AG08395 (cell line): ENCODE measurements at regions not wholly inside any gene's neighbourhood (a gene's known extent, or its start where the extent isn't known, plus 50 kb on each side); places are given as distances from the start of the nearest gene placed in this dataset.

Experiments used
- DNase-seq: peaks from one replicate; pipeline ENCODE4 v3.0.0; 2012; ENCODE audit warnings: mixed read lengths, low spot score

DNA sequence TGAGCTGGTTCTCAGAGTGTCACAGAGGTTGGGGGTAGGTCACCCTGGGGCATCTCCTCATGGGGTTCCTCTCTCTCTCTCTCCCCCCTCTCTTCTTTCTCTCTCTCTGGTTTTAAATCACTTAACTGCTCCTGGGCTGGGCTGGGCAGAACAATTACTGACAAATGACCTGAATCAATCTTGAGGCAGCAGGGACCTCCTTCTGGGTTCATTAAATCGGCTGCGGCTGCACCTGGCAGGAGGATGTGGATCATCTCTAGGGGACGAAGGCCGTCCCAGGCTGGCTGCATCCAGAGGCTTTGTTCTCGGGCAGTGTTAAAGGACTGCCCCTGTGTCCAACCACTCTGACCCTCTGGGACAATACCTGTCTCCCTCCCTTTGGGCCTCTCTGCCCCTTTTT, 143.1 kb downstream of the TLE3 start:
- no peak for DNase-seq

DNA sequence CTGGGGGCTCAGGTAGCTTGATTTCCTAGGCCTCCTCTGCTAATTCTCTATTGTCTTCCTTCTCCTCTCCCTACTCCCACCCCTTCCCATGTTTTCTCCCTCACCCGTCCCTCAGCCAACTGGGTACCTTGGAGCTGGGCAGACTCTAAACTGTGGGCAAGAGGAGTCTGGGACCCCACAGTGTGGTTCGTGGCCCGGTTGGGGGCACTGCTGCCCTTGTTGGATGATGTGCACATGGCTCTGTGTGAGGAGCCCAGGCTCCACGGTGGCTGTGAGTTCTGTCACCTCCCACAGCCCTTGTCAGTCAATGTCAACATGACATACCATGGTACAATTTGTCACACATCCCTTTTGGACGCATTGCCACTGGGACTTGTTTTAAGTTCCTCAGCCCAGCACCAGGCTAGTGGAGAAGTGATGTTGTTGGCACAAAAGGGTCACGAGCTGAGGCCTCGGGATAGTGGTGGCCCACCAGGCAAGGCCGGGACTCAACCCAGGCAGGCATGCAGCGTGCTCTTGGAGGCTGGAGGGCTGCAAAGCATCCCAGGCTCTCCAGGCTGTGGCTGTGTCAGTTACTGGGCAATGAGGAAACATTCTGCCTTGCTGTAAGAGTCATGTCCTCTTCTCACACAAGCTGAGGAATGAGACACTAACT, 142.3 kb downstream of the TLE3 start:
- DNase-seq: no peak

DNA sequence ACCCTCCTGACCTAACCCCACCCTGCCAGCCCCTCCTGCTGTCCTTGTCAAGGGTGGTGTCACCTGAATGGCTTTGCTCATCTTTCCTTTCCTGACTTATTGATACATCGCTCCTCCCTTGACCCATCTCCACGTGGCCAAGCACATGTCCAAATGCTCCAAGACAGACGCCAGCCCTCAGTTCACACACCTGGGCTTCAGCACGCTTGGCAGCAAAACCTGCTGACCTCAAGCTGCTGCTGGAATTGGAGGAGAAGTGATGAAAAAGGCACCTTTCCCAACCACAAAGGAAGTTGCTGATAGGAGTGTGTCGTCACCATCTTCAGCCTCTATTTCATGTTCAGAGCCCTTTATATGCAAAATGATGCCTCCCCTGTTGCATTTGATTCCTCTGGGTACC, 141.3 kb downstream of the TLE3 start:
- no peak for DNase-seq

DNA sequence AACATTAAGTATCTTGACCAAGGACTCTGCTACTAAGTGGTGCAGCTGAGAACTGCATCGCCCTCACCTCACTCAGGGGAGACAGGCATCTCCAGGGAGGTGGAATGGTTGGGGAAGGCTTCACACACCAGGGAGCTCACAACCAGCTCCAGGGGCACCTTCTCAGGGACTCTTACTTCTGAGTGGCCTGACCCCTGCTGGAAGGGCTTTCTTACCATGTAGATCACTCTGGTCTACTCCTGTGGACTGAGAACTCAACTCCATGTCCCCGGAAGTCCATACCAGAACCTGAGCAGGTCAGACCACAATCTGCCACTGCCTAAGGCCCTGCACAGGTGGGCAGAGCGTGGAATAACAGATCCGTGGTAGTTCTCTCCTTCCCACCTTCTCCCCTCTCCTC, 140.5 kb downstream of the TLE3 start:
- DNase-seq: no peak

DNA sequence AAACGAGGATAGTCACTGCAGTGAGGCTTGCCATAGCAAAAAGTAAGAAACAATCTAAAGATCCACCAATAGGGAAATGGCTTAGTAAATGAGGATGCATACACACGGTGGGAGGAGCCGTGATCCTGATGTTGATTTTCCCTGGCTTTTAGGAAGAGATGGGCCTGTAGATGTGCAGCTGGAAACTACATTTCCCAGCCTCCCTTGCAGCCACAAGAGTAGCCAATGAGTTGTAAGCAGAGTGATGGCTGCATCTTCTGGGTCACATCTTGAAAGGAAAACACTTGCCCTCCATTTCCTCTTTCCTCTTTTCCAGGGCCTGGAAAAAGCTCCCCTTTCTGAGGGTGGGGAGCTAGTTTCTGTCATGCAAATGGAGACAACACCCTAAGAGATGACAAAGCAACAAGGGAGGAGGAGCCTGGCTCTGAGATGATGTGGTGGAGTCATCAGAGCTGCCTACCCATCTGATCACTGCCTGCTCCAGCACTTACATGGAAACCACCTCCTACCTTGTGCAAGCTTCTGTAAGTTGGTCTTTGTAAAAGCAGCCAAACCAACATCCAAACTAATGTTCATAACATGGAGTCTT, 139.1 kb downstream of the TLE3 start:
- no peak for DNase-seq

DNA sequence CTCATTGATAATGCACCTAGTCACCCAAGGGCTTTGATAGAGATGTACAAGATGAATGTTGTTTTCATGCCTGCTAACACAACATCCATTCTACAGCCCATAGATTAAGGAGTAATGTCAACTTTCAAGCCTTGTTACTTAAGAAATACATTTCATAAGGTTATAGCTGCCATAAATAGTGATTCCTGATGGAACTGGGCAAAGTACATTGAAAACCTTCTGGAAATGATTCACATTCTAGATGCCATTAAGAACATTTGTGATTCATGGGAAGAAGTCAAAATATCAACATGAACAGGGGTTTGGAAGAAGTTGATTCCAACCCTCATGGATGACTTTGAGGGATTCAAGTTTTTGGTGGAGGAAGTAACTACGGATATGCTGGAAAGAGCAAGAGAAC, 135.2 kb downstream of the TLE3 start:
- no peak for DNase-seq

DNA sequence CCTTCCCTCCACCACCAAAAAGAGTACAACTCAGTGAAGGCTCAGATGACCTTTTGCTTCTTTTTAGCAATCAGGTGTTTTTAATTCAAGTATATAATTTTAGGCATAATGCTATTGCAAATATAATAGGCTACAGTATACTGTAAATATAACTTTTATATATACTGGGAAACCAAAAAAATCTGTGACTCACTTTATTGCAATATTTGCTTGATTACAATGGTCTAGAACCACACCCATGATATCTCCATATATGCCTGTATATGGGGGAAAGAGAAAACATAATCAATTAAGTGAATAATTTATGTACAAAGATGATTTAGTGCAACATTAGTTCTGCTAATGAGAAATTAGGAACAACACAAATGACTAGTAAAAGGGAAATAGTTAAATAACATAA, 134.3 kb downstream of the TLE3 start:
- DNase-seq: no peak

DNA sequence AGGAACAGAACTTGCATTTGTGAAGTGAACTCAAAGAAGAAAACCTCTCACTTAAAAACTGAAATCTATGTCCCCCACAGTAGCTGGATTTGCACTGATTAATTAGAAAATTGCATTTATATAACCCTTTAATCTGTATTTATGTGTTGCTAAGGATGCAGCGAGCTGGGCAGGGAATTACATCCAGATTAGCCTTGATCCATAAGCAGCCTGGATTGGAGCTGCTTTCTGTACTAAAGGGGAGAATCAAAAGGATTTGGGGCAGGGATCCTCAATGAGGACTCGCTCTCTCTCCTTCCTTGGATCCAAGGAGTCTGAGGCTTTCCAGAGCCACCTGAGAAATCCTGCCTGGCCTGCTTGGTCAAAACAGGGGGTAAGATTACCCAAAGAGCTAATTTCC, 125.9 kb downstream of the TLE3 start:
- no peak for DNase-seq

DNA sequence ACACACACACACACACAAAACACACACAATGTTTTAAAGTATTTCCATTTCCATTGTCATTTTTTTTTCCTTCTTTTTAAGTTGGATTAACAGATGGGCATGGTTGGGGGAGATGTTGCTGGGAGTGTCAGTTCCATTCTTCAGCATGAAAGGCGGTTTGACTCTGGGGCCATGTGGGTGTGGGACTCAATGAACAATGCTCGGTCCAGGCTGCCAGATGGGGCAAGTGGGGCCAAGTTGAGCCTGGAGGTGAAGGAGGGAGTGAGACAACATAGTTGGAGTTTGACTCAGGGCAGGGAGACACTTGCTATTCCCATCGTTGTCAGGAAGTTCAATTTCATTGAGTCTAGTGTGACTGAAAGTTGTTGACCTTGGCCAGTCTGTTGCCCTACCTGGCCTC, 125.3 kb downstream of the TLE3 start:
- no peak for DNase-seq

DNA sequence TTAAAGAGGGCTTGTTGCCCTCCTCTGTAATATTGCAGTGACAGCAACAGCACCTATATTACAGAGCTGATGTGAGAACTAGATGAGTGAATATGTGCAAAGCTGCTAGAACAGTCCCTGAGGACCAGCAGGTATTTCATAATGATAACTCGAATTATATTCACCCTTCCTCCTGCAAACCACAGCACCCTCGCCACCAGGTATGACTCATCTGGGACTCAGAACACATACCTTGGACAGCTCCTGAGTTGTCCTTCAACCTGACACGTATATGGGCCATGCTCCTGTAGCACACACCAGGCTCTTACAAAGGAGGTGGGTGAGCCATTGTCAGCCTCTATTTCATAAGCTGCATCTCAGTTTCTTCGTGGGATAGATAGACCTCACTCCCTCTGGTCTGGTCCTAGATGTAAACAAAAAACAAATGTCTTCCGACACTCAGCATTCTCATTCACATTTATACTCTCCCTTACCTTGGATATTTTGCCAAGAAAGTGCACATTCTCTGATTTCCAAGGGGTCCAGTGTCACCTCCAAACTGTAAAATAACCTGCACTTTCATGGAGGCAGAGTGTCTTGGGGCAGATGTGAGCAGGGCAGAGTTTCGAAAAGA, 124.5 kb downstream of the TLE3 start:
- peak; percentile 41 for DNase-seq

DNA sequence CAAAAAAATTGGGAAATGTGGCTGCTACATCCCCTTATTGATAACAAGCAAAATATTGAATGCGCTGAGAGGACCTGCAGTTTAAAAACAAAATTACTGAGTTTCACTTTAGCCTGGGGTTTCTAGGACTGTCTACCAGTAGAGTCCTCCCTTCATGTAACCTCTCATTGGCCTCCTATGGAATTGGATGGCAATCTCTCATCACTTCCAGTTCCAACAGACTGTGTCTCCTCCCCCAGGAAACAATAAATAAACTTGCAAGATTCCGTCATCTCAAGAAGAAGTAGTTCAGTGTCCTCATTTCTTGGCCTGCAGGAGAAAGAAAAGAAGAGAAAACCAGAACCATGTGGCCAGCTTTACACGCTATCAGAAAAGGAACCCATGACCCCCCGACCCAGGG, 123.8 kb downstream of the TLE3 start:
- no peak for DNase-seq

DNA sequence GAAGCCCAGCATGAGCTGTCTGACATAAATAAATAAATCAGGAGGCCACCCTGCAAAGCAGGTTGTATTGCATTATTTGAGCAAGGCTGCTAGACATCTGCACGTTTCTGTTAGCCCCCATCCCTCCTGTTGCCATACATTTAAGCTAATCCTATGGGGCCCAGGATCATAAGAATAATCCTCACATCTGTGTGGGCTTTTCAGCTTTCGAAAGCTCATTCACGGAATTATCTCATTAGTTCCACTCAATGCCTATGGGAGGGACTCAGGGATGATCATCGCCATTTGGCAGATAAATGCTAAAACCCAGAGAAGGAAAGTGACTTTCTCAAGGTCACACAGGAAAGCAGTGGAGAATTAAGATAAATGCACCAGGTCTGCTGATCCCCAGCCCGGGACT, 123.4 kb downstream of the TLE3 start:
- no peak for DNase-seq

DNA sequence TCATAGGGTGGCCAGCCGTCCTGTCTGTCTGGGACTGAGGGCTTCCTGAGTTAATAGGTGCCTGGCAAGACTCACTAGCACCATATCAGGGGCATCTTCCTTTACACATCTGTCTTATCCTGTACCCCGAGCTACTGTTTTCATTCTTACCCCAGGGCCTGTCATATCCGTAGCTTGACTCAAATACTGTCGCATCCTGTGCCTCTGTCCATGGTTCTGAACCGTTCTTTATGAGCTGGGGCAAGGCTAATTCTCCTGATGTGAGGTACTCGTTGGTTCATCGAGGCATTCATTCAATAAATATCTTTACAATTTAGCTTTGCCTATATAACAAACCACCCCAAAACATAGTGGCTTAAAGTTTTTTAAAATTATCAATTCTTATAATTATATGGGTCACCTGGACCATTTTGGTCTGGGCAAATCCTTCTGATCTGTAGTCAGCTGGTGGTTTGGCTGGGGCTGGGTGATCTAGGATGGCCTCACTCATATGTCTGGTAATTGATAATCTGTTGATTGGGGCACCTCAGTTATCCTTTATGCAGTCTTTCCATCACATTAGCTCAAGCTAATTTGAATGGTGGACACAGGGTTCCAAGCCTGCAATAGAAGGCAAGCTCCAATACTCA, 121.2 kb downstream of the TLE3 start:
- peak; percentile 60 for DNase-seq

DNA sequence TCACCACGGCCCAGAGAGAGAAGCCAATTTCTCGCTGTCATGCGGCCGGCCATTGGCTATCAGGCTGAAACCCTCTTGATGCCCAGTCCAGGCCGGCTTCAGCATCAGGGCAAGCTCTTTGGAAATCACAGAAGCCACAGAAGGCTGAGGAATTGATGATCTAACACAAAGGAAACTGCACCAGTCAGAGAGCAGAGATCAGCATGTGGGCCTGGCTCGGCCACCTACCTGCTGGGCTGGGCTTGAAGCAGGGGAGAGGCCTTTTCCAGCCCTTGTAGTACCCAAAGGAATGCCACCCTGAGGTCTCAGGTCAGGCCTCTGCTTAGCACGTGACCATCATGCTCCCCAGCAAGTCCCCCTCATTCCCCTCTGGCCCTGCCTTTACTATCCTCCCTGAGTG, 119.1 kb downstream of the TLE3 start:
- DNase-seq: no peak

DNA sequence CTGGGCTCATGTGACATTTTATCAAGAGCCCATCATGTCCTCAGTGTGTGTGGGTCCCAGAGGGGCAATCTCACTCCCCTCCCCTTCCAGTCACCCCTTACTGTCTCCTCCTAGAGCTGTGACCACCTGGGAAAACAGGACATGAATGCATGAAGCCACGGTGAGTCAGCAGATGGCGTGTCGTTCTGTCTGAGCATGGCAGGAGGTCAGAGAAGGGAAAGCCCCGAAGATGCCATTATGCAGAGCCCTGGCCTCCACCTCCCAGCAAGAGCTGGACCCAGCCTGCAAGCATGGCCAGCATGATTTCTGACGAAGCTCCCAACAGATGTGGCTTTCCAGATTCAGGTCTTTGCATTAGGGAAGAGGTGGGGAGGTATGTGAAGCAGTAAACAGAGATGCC, 118.5 kb downstream of the TLE3 start:
- no peak for DNase-seq

DNA sequence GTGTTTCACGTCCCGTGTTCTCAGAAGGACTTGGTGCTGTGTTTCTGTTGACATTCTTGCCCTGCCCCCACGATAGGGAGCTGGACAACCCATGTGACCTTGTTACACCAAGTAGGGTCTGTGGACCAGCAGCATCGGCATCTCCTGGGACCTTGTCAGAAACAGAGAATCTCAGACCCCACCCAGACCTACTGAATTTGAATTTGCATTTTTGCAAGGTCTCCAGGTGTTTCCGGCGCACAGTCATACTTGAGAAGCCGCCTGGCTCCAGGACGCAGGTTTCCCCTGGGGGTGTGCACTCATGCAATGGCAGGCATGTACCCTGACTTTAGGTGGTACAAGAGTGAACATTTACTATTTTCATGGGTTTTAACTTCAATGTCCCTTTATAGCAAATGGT, 117.9 kb downstream of the TLE3 start:
- no peak for DNase-seq

DNA sequence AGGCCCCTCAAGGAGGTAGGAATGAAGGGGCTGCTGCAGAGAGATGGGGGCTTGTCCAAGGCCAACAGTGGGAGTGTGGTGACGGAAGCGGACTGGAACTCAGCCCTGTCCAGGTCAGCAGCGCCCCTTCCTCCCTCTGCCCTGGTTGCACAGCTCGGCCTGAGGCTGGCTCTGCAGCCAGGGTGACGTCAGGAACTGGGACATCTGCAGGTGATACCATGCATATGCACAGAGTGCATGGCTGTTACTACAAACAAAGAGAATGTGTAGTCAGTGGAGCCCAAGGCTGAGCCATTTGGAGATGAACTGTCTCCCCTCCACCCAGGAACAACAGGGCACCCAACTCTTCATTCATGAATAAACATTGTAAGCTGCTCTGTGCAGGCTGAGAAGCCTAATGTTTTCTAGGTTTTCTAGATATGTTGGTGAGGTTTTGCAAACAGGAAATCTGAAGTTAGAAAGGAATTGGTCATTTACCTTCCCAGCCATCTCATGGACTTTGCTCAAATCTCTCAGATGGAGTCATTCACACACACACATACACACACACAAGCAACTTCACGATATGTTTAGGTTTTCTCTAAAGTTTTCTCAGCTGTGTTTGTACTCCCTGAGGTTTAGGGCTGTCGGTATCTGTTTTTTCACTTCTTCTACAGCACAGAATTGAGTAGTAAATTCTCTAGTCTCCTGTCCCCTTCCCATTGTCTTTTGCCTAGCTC, 117.2 kb downstream of the TLE3 start:
- DNase-seq: no peak

DNA sequence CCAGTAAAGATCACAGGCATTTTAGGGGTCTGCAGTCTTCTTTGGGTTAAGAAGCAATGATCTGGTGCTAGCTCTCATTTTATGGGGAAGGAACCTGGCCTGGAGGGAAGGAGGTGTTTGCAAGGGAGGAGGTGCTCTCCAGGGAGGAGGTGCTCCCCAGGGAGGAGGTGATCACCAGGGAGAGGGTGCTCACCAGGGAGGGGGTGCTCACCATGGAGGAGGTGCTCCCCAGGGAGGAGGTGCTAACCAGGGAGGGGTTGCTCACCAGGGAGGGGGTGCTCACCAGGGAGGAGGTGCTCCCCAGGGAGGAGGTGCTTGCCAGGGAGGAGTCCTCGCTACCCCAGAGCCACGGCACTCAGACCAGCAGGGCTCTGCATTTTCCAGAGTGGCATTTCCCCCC, 115.7 kb downstream of the TLE3 start:
- DNase-seq: no peak

DNA sequence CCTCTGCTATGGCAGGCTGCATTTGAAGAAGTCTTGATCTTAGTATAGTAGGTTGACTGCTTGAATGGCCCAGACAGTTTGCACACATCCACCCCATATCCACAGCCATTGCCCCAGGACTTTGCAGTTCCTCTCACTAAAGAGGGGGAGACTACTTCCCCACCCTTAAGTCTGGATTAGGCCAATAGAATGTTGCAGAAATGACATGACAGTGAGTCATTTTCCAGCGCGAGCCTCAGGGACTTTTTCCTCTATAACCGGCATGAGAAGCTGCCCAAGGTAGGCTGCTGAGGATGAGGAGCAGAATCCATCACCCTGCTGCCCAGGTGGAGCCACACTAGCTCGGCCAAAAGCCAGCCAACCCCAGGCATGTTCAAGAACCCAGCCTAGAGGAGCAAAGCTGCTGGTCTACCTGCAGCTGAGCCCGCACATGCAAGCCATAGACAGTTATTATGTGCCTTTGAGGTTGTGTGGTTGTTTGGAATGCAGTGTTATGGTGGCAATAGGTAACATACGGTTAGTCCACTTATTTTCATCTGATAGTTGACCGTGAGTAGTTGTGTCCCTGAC, 113.9 kb downstream of the TLE3 start:
- no peak for DNase-seq

DNA sequence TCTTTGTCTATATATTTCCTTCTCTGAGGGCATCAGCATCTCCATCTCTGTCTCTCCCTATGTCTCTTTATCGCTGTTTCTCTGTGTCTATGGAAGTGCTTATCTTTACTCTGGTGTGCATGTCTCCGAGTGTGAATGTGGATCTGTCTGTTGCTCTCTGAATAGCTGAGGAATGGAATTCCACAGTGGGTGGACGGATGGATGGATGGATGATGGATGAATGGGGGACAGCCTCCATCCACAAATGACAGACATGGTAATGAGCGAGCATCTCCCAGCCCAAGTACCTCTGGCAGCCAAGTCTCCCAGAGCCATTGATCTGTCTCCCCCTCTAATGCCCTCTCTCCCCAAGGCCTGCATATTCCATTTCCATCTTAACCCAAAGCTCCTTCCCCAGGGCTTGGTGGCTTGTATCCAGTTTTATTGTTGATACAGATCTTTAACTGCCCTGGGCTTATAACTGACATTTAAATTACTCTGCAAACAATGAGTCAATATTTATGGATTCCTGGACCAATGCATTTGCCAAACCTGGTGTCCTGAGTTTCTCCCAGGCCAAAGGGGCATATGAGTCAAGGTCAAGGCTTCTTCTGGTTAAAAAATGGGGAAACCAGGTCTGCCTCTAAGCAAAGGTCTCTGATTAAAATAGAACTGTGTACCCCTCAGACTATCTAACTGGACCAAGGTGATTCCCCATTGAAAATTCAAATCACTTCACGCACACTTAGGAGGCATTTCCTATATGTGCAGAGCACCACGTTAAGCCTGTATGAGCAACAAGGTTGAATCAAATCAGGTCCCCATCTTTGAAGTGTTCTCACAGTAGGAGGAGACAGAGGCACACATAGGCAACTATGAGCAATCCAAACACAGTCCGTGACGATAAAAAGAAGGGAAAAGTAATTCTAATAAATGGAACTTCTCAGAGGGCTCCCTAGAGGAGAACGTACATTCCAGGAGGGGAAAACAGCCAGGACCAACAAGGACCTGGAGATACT, 109.9 kb downstream of the TLE3 start:
- no peak for DNase-seq

DNA sequence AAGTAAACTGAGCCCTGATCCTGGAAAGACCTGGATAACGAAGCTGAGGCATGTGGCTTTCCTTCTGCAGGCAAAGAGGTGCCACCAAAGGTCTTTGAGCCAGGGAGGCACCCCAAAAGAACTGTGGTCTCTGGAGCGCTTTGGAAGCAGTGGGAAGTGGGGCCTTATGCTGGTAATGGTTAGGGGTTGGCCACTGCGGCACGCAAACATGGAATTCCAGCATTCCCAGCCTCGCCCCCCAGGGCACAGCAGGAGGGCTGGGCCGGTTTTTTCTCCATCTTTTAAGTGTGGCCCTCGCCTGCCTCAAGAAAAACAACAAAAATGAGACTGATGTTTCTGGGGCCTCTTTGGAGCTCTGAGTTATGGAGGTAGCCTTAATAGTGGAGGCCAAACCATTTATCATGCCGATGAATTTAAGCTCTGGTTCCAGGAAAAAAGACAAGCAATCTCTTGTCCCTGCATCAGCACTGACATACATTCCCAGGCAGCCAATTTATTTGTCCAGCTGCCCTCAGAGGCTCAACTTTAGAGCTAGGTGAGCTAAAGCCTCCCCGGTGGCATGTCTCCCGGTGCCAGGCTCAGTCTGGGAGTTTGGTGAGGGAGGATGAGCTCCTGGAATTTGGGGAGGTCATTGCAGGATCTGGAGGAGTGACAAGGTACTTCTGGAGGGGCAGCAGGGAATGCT, 109.0 kb downstream of the TLE3 start:
- DNase-seq: no peak
